HFFc6 (cell line): ENCODE measurements at regions not wholly inside any gene's neighbourhood (a gene's known extent, or its start where the extent isn't known, plus 50 kb on each side); places are given as distances from the start of the nearest gene placed in this dataset.

Source experiments
- DNase-seq: peaks from one replicate; pipeline ENCODE4 v3.0.0-alpha.2; 2018
- H3K27ac Mint-ChIP-seq: 2 replicates; pipeline ENCODE4 v1.8.0; 2020; ENCODE audit warnings: mild to moderate bottlenecking, mixed read lengths
- H3K27me3 Mint-ChIP-seq: 2 replicates; pipeline ENCODE4 v1.8.0; 2021; ENCODE audit warnings: mild to moderate bottlenecking, moderate library complexity, mixed read lengths; ENCODE audit not compliant: insufficient read depth
- H3K36me3 Mint-ChIP-seq: 2 replicates; pipeline ENCODE4 v1.8.0; 2021; ENCODE audit warnings: low read depth, mixed read lengths
- H3K4me1 Mint-ChIP-seq: 2 replicates; pipeline ENCODE4 v1.8.0; 2020; ENCODE audit warnings: low read depth, mixed read lengths
- H3K4me3 Mint-ChIP-seq: 2 replicates; pipeline ENCODE4 v1.8.0; 2020; ENCODE audit warnings: mild to moderate bottlenecking, moderate library complexity, mixed read lengths
- H3K9me3 Mint-ChIP-seq: 2 replicates; pipeline ENCODE4 v1.8.0; 2020; ENCODE audit warnings: mild to moderate bottlenecking, mixed read lengths
- CTCF ChIP-seq: fragments of 200-600 bp; sonication (generic); IDR thresholded peaks from 2 replicates; pipeline ENCODE4 v1.5.0; 2021; ENCODE audit warnings: antibody characterized with exemption, mild to moderate bottlenecking

GRCh38 chr4:189302719-189303118 is 638.0 kb upstream of the FRG1 start:
- H3K9me3 Mint-ChIP-seq, result peaks cover 30% of the 10 kb centered on the region
- no peaks in the 10 kb centered on the region for H3K36me3 Mint-ChIP-seq
- no peaks in the 10 kb centered on the region for H3K4me1 Mint-ChIP-seq
- no peak for DNase-seq
- no peak overlapping the region for H3K4me3 Mint-ChIP-seq
- no peak overlapping the region for H3K27ac Mint-ChIP-seq
- no peaks in the 10 kb centered on the region for H3K27me3 Mint-ChIP-seq
- no peak for TF ChIP-seq CTCF

GRCh38 chr4:189304167-189304566 is 636.5 kb upstream of the FRG1 start:
- no peaks in the 10 kb centered on the region for H3K27me3 Mint-ChIP-seq
- no peak overlapping the region for H3K27ac Mint-ChIP-seq
- no peak for TF ChIP-seq CTCF
- H3K9me3 Mint-ChIP-seq, result peaks cover 26% of the 10 kb centered on the region
- no peak overlapping the region for H3K4me3 Mint-ChIP-seq
- no peaks in the 10 kb centered on the region for H3K4me1 Mint-ChIP-seq
- DNase-seq, result no peak
- no peaks in the 10 kb centered on the region for H3K36me3 Mint-ChIP-seq

GRCh38 chr4:189304809-189305208 is 635.9 kb upstream of the FRG1 start:
- H3K27me3 Mint-ChIP-seq, result no peaks in the 10 kb centered on the region
- no peak for DNase-seq
- H3K9me3 Mint-ChIP-seq, result peaks cover 21% of the 10 kb centered on the region
- H3K36me3 Mint-ChIP-seq, result no peaks in the 10 kb centered on the region
- H3K4me3 Mint-ChIP-seq, result no peak overlapping the region
- no peaks in the 10 kb centered on the region for H3K4me1 Mint-ChIP-seq
- TF ChIP-seq CTCF, result no peak
- H3K27ac Mint-ChIP-seq, result no peak overlapping the region

- no peak overlapping the region for H3K4me3 Mint-ChIP-seq
- peaks cover 17% of the 10 kb centered on the region for H3K9me3 Mint-ChIP-seq
- H3K27ac Mint-ChIP-seq, result no peak overlapping the region
- H3K36me3 Mint-ChIP-seq, result no peaks in the 10 kb centered on the region
- H3K27me3 Mint-ChIP-seq, result no peaks in the 10 kb centered on the region
- no peaks in the 10 kb centered on the region for H3K4me1 Mint-ChIP-seq
- DNase-seq, result no peak
- TF ChIP-seq CTCF, result no peak
Observed at GRCh38 chr4:189305500-189305899, 635.2 kb upstream of the FRG1 start.

GRCh38 chr4:189311251-189311650 is 629.4 kb upstream of the FRG1 start:
- TF ChIP-seq CTCF, result no peak
- no peaks in the 10 kb centered on the region for H3K27me3 Mint-ChIP-seq
- no peak overlapping the region for H3K27ac Mint-ChIP-seq
- peaks cover 4% of the 10 kb centered on the region; the same call in 1 of the 2 replicates for H3K36me3 Mint-ChIP-seq
- peaks cover 26% of the 10 kb centered on the region for H3K9me3 Mint-ChIP-seq
- DNase-seq, result no peak
- H3K4me1 Mint-ChIP-seq, result no peaks in the 10 kb centered on the region
- H3K4me3 Mint-ChIP-seq, result no peak overlapping the region

- H3K36me3 Mint-ChIP-seq, result peaks cover 4% of the 10 kb centered on the region; the same call in 1 of the 2 replicates
- H3K27ac Mint-ChIP-seq, result no peak overlapping the region
- H3K9me3 Mint-ChIP-seq, result peaks cover 17% of the 10 kb centered on the region
Observed at GRCh38 chr4:189313064-189313463, 627.6 kb upstream of the FRG1 start.

More at GRCh38 chr4:189313064-189313463, 627.6 kb upstream of the FRG1 start:
- Mint-ChIP-seq H3K4me3 (no peak overlapping the region), H3K27me3 (no peaks in the 10 kb centered on the region), H3K4me1 (no peaks in the 10 kb centered on the region)
- no peak for TF ChIP-seq CTCF
- no peak for DNase-seq
